Mesendoderm (in vitro differentiated cells): ENCODE measurements at regions not wholly inside any gene's neighbourhood (a gene's known extent, or its start where the extent isn't known, plus 50 kb on each side); places are given as distances from the start of the nearest gene placed in this dataset.

Source experiments
- DNase-seq: peaks from one replicate; pipeline ENCODE4 v3.0.0; 2013
- H2AK5ac ChIP-seq: 2 replicates; pipeline ENCODE4 v1.6.1; 2013; ENCODE audit warnings: low read length, inconsistent platforms
- H2BK120ac ChIP-seq: 2 replicates; pipeline ENCODE4 v1.6.1; 2013; ENCODE audit warnings: low read depth, mild to moderate bottlenecking, low read length, moderate library complexity, mixed read lengths
- H2BK15ac ChIP-seq: replicated peaks from 2 replicates; pipeline ENCODE4 v1.6.1; 2013; ENCODE audit warnings: low read depth, mild to moderate bottlenecking, moderate library complexity
- H2BK5ac ChIP-seq: 2 replicates; pipeline ENCODE4 v1.6.1; 2013; ENCODE audit warnings: low read length, inconsistent platforms
- H3K18ac ChIP-seq: 2 replicates; pipeline ENCODE4 v1.6.1; 2013; ENCODE audit warnings: mild to moderate bottlenecking, low read length, mixed read lengths
- H3K23ac ChIP-seq: one replicate; pipeline ENCODE4 v1.6.1; 2013; ENCODE audit warnings: low read length
- H3K27ac ChIP-seq: 2 replicates; pipeline ENCODE4 v1.5.1; 2013; ENCODE audit warnings: low read depth, mild to moderate bottlenecking, inconsistent platforms, low read length, moderate library complexity
- H3K27me3 ChIP-seq: 2 replicates; pipeline ENCODE4 v1.6.1; 2013; ENCODE audit warnings: low read length, control low read depth, mild to moderate bottlenecking, inconsistent platforms; ENCODE audit not compliant: insufficient read depth, poor library complexity
- H3K36me3 ChIP-seq: 2 replicates; pipeline ENCODE4 v1.6.1; 2013; ENCODE audit warnings: low read length, inconsistent platforms; ENCODE audit not compliant: control insufficient read depth, insufficient read depth
- H3K4ac ChIP-seq: one replicate; pipeline ENCODE4 v1.6.1; 2013; ENCODE audit warnings: low read depth, mild to moderate bottlenecking, low read length, moderate library complexity
- H3K4me1 ChIP-seq: 2 replicates; pipeline ENCODE4 v1.6.1; 2013; ENCODE audit warnings: low read depth, low read length, inconsistent platforms; ENCODE audit not compliant: control insufficient read depth
- H3K4me2 ChIP-seq: 2 replicates; pipeline ENCODE4 v1.6.1; 2013; ENCODE audit warnings: low read length
- H3K4me3 ChIP-seq: 2 replicates; pipeline ENCODE4 v1.5.1; 2013; ENCODE audit warnings: mild to moderate bottlenecking, low read length
- H3K56ac ChIP-seq: one replicate; pipeline ENCODE4 v1.6.1; 2013; ENCODE audit warnings: low read length
- H3K79me1 ChIP-seq: 2 replicates; pipeline ENCODE4 v1.6.1; 2013; ENCODE audit warnings: low read length, inconsistent platforms
- H3K79me2 ChIP-seq: 2 replicates; pipeline ENCODE4 v1.6.1; 2013; ENCODE audit warnings: mild to moderate bottlenecking, low read length; ENCODE audit not compliant: control insufficient read depth, insufficient read depth
- H3K9ac ChIP-seq: 2 replicates; pipeline ENCODE4 v1.6.1; 2013; ENCODE audit warnings: low read length, inconsistent platforms
- H4K5ac ChIP-seq: one replicate; pipeline ENCODE4 v1.6.1; 2013; ENCODE audit warnings: low read length
- H4K8ac ChIP-seq: one replicate; pipeline ENCODE4 v1.6.1; 2013; ENCODE audit warnings: low read depth, mild to moderate bottlenecking, control low read depth, low read length, moderate library complexity
- WGBS: extraction: QIAGEN DNeasy Blood & Tissue Kit; methylation state at CpG from one replicate; pipeline ENCODE4 v1.1.7; 2013; ENCODE audit warnings: low lambda C conversion rate, missing lambda C conversion rate; ENCODE audit not compliant: insufficient coverage; ENCODE audit errors: extremely low coverage; 5-methylcytosine and 5-hydroxymethylcytosine counted together

DNA sequence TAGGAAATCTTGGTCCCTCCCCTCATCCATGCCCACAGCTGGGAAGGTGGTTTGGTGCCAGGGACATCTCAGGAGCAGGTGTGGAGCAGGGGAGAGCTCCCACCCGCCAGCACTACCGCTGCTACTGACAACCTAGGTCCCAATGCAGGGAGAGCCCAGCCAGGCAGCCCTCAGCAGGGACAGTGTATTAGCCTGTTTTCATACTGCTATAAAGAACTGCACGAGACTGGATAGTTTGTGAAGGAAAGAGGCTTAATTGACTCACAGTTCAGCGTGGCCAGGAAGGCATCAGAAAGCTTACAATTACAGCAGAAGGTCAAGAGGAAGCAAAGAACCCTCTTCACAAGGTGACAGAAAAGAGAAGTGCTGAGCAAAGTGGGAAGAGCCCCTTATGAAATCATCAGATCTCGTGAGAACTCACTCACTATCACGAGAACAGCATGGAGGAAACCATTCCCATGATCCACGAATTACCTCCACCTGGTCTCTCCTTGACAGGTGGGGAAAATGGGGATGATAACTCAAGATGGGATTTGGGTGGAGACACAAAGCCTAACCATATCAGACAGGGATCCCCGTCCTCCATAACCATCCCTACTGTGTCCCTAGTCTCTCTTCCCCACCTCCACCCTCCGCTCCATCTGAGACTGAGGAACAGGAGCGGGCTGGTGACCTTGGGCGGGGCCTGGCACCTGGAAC, 218.6 kb downstream of the TBC1D2B start:
- no peak overlapping the region for H4K8ac ChIP-seq
- no peak overlapping the region for H3K23ac ChIP-seq
- H3K4ac ChIP-seq = no peak overlapping the region
- no peak overlapping the region for H2BK120ac ChIP-seq
- H3K79me1 ChIP-seq = no peaks in the 10 kb centered on the region
- no peak overlapping the region for H3K4me3 ChIP-seq
- no peak overlapping the region for H4K5ac ChIP-seq
- no peak overlapping the region for H3K4me2 ChIP-seq
- H2BK15ac ChIP-seq = no peak overlapping the region
- no peak overlapping the region for H2BK5ac ChIP-seq
- H3K9ac ChIP-seq = no peak overlapping the region
- H3K18ac ChIP-seq = no peak overlapping the region
- no peaks in the 10 kb centered on the region for H3K79me2 ChIP-seq
- no peak overlapping the region for H3K56ac ChIP-seq
- H3K4me1 ChIP-seq = peaks cover 11% of the 10 kb centered on the region
- no peaks in the 10 kb centered on the region for H3K36me3 ChIP-seq
- DNase-seq = no peak
- H2AK5ac ChIP-seq = no peak overlapping the region
- H3K27me3 ChIP-seq = no peaks in the 10 kb centered on the region
- WGBS = no CpG with 5 or more reads among the region's 11 CpGs
- no peak overlapping the region for H3K27ac ChIP-seq

GRCh38 chr15:77857419-77857818, 220.1 kb downstream of the TBC1D2B start:
- H2AK5ac ChIP-seq = no peak overlapping the region
- H3K56ac ChIP-seq = peak overlapping the region; percentile 76
- WGBS = no CpG with 5 or more reads among the region's 7 CpGs
- H4K5ac ChIP-seq = no peak overlapping the region
- H2BK5ac ChIP-seq = peak overlapping the region; percentile 66
- H2BK15ac ChIP-seq = no peak overlapping the region
- H3K79me1 ChIP-seq = no peaks in the 10 kb centered on the region
- no peaks in the 10 kb centered on the region for H3K27me3 ChIP-seq
- no peak overlapping the region for H2BK120ac ChIP-seq
- peaks cover 11% of the 10 kb centered on the region for H3K4me1 ChIP-seq
- H3K18ac ChIP-seq = no peak overlapping the region
- peak overlapping the region; percentile 20 for H3K9ac ChIP-seq
- no peak overlapping the region for H3K4me2 ChIP-seq
- no peaks in the 10 kb centered on the region for H3K79me2 ChIP-seq
- DNase-seq = no peak
- H3K36me3 ChIP-seq = no peaks in the 10 kb centered on the region
- no peak overlapping the region for H3K27ac ChIP-seq
- H4K8ac ChIP-seq = no peak overlapping the region
- H3K4me3 ChIP-seq = no peak overlapping the region
- H3K23ac ChIP-seq = no peak overlapping the region
- no peak overlapping the region for H3K4ac ChIP-seq

- Histone ChIP-seq H3K23ac (no peak overlapping the region), H2BK120ac (no peak overlapping the region), H3K18ac (no peak overlapping the region), H3K79me1 (no peaks in the 10 kb centered on the region), H4K8ac (no peak overlapping the region), H2BK15ac (no peak overlapping the region), H3K4ac (no peak overlapping the region), H4K5ac (no peak overlapping the region), H3K27me3 (no peaks in the 10 kb centered on the region), H3K9ac (no peak overlapping the region), H2AK5ac (no peak overlapping the region), H3K27ac (no peak overlapping the region), H3K56ac (peak overlapping the region; percentile 76), H3K4me1 (peaks cover 11% of the 10 kb centered on the region), H3K4me2 (no peak overlapping the region), H3K36me3 (no peaks in the 10 kb centered on the region), H2BK5ac (no peak overlapping the region), H3K79me2 (no peaks in the 10 kb centered on the region), H3K4me3 (no peak overlapping the region)
- peak; percentile 59 for DNase-seq
- WGBS = no CpG with 5 or more reads among the region's 1 CpG
These were observed 220.7 kb downstream of the TBC1D2B start for GRCh38 chr15:77856705-77857346.

DNA sequence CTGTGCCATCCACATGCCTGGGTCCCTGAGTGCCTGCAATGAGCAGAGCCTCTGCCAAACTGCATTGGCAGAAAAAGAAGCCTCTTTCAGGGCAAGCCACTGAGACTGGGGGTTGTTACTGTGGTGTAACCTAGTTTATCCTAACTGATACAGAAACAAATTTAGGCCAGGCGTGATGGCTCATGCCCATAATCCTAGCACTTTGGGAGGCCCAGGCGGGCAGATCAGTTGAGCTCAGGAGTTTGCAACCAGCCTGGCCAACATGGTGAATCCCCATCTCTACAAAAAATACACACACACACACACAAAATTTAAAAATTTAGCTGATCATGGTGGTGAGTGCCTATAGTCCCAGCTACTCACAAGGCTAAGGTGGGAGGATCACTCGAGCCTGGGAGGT, 221.6 kb downstream of the TBC1D2B start:
- no peak overlapping the region for H2BK5ac ChIP-seq
- H3K36me3 ChIP-seq = no peaks in the 10 kb centered on the region
- no peak overlapping the region for H2AK5ac ChIP-seq
- H3K4me3 ChIP-seq = no peak overlapping the region
- no peak overlapping the region for H3K9ac ChIP-seq
- no peak overlapping the region for H3K27ac ChIP-seq
- no peak for DNase-seq
- no peaks in the 10 kb centered on the region for H3K79me1 ChIP-seq
- no CpG with 5 or more reads among the region's 3 CpGs for WGBS
- no peak overlapping the region for H4K8ac ChIP-seq
- no peak overlapping the region for H3K4ac ChIP-seq
- no peaks in the 10 kb centered on the region for H3K27me3 ChIP-seq
- H3K18ac ChIP-seq = no peak overlapping the region
- peaks cover 11% of the 10 kb centered on the region for H3K4me1 ChIP-seq
- no peak overlapping the region for H4K5ac ChIP-seq
- H3K79me2 ChIP-seq = no peaks in the 10 kb centered on the region
- no peak overlapping the region for H2BK120ac ChIP-seq
- no peak overlapping the region for H3K56ac ChIP-seq
- no peak overlapping the region for H3K23ac ChIP-seq
- no peak overlapping the region for H2BK15ac ChIP-seq
- no peak overlapping the region for H3K4me2 ChIP-seq

GRCh38 chr15:77854980-77855379, 222.3 kb upstream of the LINGO1 start:
- Histone ChIP-seq H4K8ac (no peak overlapping the region), H3K4me3 (no peak overlapping the region), H3K4me2 (no peak overlapping the region), H3K56ac (no peak overlapping the region), H3K4ac (no peak overlapping the region), H3K27me3 (no peaks in the 10 kb centered on the region), H3K36me3 (no peaks in the 10 kb centered on the region), H3K18ac (no peak overlapping the region), H3K79me1 (no peaks in the 10 kb centered on the region), H2BK5ac (no peak overlapping the region), H2BK120ac (no peak overlapping the region), H2BK15ac (no peak overlapping the region), H3K9ac (no peak overlapping the region), H3K79me2 (no peaks in the 10 kb centered on the region), H3K4me1 (peaks cover 11% of the 10 kb centered on the region), H3K27ac (no peak overlapping the region), H4K5ac (no peak overlapping the region), H2AK5ac (no peak overlapping the region), H3K23ac (no peak overlapping the region)
- no peak for DNase-seq

DNA sequence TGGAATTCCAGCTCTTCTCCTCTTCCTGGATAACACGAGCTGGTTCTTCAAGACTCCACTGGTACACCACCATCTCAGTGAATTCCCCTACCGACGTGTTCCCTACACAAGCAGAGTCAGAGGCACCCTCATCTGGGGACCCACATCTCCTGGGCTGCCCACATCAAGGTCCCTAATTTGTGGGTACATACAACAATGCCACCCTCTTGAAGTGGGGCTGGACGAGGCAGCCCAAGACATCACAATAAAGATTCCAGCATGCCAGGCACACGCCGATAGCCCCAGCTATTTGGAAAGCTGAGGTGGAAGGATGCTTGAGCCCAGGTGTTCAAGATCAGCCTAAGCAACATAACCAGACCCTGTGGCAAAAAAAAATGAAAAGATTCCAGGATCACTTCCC, 221.2 kb upstream of the LINGO1 start:
- no CpG with 5 or more reads among the region's 6 CpGs for WGBS
- Histone ChIP-seq H3K4me3 (no peak overlapping the region), H3K4ac (no peak overlapping the region), H3K36me3 (no peaks in the 10 kb centered on the region), H3K79me2 (no peaks in the 10 kb centered on the region), H3K27ac (no peak overlapping the region), H4K5ac (no peak overlapping the region), H2BK15ac (no peak overlapping the region), H3K9ac (no peak overlapping the region), H3K27me3 (no peaks in the 10 kb centered on the region), H3K79me1 (no peaks in the 10 kb centered on the region), H3K56ac (no peak overlapping the region), H3K18ac (no peak overlapping the region), H3K23ac (no peak overlapping the region), H3K4me2 (no peak overlapping the region), H2BK5ac (no peak overlapping the region), H2BK120ac (no peak overlapping the region), H4K8ac (no peak overlapping the region), H3K4me1 (peaks cover 8% of the 10 kb centered on the region), H2AK5ac (no peak overlapping the region)
- DNase-seq = no peak
